Caco-2 (cell line): ENCODE measurements at regions not wholly inside any gene's neighbourhood (a gene's known extent, or its start where the extent isn't known, plus 50 kb on each side); places are given as distances from the start of the nearest gene placed in this dataset.

Experiments used
- BruUV-seq: library from RNA; stranded (reverse); fragments of 400-500 nt; replicated peaks from 2 replicates; lab custom pipeline; 2021; lab: Mats Ljungman, UMichigan
- CTCF ChIA-PET: fragments of 300-600 bp; sonication (Branson Sonifier 250); formaldehyde crosslinking; loops from one replicate; lab custom pipeline; 2022; ENCODE audit warnings: antibody characterized with exemption; lab: Charles Lee
- POLR2A ChIA-PET: fragments of 300-600 bp; sonication (Branson Sonifier 250); formaldehyde crosslinking; loops from one replicate; lab custom pipeline; 2022; ENCODE audit warnings: antibody characterized with exemption; lab: Charles Lee
- DNase-seq, 2 experiments: peaks; one replicate each; pipeline versions ENCODE4 v3.0.0 to v3.0.0-alpha.2; 2020 to 2022
- H3K27me3 ChIP-seq: replicated peaks from 2 replicates; pipeline ENCODE4 v1.6.0; 2011; ENCODE audit warnings: low read length; ENCODE audit not compliant: control insufficient read depth, insufficient read depth
- H3K36me3 ChIP-seq: 2 replicates; pipeline ENCODE4 v1.5.1; 2011; ENCODE audit warnings: low read length; ENCODE audit not compliant: control insufficient read depth, insufficient read depth
- H3K4me1 ChIP-seq: fragments of 250-450 bp; sonication (Bioruptor Pico); 2 replicates; pipeline ENCODE4 v1.5.1; 2020; ENCODE audit warnings: mild to moderate bottlenecking
- H3K4me3 ChIP-seq: 2 replicates; pipeline ENCODE4 v1.5.1; 2011; ENCODE audit warnings: low read depth, mild to moderate bottlenecking, control low read depth, low read length
- H3K9me3 ChIP-seq: fragments of 250-450 bp; sonication (Bioruptor Pico); 2 replicates; pipeline ENCODE4 v1.5.1; 2020; ENCODE audit warnings: mild to moderate bottlenecking, moderate library complexity
- H3K27ac Mint-ChIP-seq: one replicate; pipeline ENCODE4 v1.8.0; 2022; ENCODE audit warnings: mixed read lengths; ENCODE audit not compliant: unreplicated experiment
- H3K27me3 Mint-ChIP-seq: one replicate; pipeline ENCODE4 v1.8.0; 2022; ENCODE audit warnings: mixed read lengths; ENCODE audit not compliant: insufficient read depth, unreplicated experiment
- H3K36me3 Mint-ChIP-seq: one replicate; pipeline ENCODE4 v1.8.0; 2022; ENCODE audit warnings: mild to moderate bottlenecking, mixed read lengths; ENCODE audit not compliant: insufficient read depth, unreplicated experiment
- H3K4me1 Mint-ChIP-seq: one replicate; pipeline ENCODE4 v1.8.0; 2022; ENCODE audit warnings: low read depth, mixed read lengths; ENCODE audit not compliant: unreplicated experiment
- H3K4me3 Mint-ChIP-seq: one replicate; pipeline ENCODE4 v1.8.0; 2022; ENCODE audit warnings: mild to moderate bottlenecking, moderate library complexity, mixed read lengths; ENCODE audit not compliant: unreplicated experiment
- H3K9me3 Mint-ChIP-seq: one replicate; pipeline ENCODE4 v1.8.0; 2022; ENCODE audit warnings: mixed read lengths; ENCODE audit not compliant: unreplicated experiment
- intact Hi-C: fragments of 100-400 bp; cut with micrococcal nuclease; formaldehyde crosslinking; loops from one replicate; pipeline ENCODE4 v1.10.0; 2022; ENCODE audit not compliant: unreplicated experiment
- TF ChIP-seq, protein P1 (sequence below), 2 experiments: fragments of 200-600 bp in 1 of 2; IDR thresholded peaks; 1 replicate in 1 of 2; 2 replicates in 1 of 2; pipeline versions ENCODE4 v1.5.1 to v1.8.0; 2011 to 2022; ENCODE audit warnings: antibody characterized with exemption in 1 of 2, control low read depth in 1 of 2, inconsistent platforms in 1 of 2, low read depth in 1 of 2, low read length in 1 of 2, mild to moderate bottlenecking in 1 of 2, moderate library complexity in 1 of 2; ENCODE audit not compliant: insufficient read depth in 1 of 2, severe bottlenecking in 1 of 2, unreplicated experiment in 1 of 2

DNA sequence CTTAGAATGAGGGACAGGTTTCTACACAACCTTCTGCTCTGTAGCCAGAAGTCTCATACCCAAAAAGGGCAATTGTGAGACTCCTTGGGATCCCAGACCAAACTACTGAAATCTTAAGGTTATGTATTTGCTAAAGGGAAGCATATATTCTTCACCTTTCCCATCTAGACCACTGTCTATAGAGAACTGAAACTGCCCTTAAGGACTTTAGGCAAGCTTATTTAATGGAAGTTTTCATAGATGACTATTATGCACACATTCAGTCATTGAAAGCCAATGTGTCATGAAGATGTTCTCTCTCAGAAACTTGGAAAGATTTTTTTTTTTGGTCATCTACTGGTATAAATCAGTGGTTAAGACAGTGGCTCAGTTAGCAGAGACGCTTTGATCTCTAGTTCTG is 365.3 kb downstream of the MCTP2 start:
- BruUV-seq, result no TSS peak
- Mint-ChIP-seq H3K27me3 (peaks cover 6% of the 10 kb centered on the region), H3K27ac (no peak overlapping the region), H3K4me3 (no peak overlapping the region), H3K36me3 (no peaks in the 10 kb centered on the region), H3K9me3 (no peaks in the 10 kb centered on the region), H3K4me1 (no peaks in the 10 kb centered on the region)
- no peaks in the 10 kb centered on the region for H3K4me1 ChIP-seq
- intact Hi-C loops, result no loop called here
- ChIA-PET POLR2A (no interaction called here), CTCF (no interaction called here)
- TF ChIP-seq, protein P1, sequence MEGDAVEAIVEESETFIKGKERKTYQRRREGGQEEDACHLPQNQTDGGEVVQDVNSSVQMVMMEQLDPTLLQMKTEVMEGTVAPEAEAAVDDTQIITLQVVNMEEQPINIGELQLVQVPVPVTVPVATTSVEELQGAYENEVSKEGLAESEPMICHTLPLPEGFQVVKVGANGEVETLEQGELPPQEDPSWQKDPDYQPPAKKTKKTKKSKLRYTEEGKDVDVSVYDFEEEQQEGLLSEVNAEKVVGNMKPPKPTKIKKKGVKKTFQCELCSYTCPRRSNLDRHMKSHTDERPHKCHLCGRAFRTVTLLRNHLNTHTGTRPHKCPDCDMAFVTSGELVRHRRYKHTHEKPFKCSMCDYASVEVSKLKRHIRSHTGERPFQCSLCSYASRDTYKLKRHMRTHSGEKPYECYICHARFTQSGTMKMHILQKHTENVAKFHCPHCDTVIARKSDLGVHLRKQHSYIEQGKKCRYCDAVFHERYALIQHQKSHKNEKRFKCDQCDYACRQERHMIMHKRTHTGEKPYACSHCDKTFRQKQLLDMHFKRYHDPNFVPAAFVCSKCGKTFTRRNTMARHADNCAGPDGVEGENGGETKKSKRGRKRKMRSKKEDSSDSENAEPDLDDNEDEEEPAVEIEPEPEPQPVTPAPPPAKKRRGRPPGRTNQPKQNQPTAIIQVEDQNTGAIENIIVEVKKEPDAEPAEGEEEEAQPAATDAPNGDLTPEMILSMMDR (IDR thresholded peaks at IDR 0.05; ENCODE audit: insufficient read depth in 1 of 2, low read depth in 1 of 2, low read length in 1 of 2, severe bottlenecking in 1 of 2, unreplicated experiment in 1 of 2), result no peak
- no peak overlapping the region for H3K4me3 ChIP-seq
- H3K9me3 ChIP-seq, result no peaks in the 10 kb centered on the region
- H3K36me3 ChIP-seq, result no peaks in the 10 kb centered on the region
- no peaks in the 10 kb centered on the region for H3K27me3 ChIP-seq
- DNase-seq, result no peak

DNA sequence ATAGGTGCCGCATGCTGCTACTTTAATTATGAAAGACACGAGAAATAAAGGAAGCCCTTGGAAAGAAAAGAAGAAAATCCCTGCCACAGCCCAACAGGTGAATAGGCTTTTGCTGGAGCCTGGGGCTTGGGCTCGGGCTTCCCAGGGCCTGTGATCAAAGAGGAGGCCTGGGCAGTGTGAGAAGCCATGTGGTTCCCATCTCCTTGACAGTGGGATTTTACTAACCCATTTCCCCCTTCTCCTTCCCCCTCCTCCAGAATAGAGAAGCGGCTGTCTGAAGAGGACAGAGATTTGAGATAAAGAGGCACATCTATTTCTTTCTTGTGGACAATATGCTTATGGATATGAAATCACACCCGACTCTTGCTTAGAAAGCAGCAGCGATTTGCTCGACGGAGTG is 369.1 kb downstream of the MCTP2 start:
- Histone ChIP-seq H3K27me3 (no peaks in the 10 kb centered on the region), H3K4me1 (no peaks in the 10 kb centered on the region), H3K4me3 (no peak overlapping the region), H3K36me3 (no peaks in the 10 kb centered on the region), H3K9me3 (no peaks in the 10 kb centered on the region)
- ChIA-PET CTCF (no interaction called here), POLR2A (no interaction called here)
- Mint-ChIP-seq H3K27me3 (peaks cover 6% of the 10 kb centered on the region), H3K36me3 (no peaks in the 10 kb centered on the region), H3K27ac (no peak overlapping the region), H3K4me1 (no peaks in the 10 kb centered on the region), H3K9me3 (no peaks in the 10 kb centered on the region), H3K4me3 (no peak overlapping the region)
- intact Hi-C loops, result no loop called here
- TF ChIP-seq, protein P1 (IDR thresholded peaks at IDR 0.05; ENCODE audit: insufficient read depth in 1 of 2, low read depth in 1 of 2, low read length in 1 of 2, severe bottlenecking in 1 of 2, unreplicated experiment in 1 of 2), result no peak
- no TSS peak for BruUV-seq
- DNase-seq, result no peak

DNA sequence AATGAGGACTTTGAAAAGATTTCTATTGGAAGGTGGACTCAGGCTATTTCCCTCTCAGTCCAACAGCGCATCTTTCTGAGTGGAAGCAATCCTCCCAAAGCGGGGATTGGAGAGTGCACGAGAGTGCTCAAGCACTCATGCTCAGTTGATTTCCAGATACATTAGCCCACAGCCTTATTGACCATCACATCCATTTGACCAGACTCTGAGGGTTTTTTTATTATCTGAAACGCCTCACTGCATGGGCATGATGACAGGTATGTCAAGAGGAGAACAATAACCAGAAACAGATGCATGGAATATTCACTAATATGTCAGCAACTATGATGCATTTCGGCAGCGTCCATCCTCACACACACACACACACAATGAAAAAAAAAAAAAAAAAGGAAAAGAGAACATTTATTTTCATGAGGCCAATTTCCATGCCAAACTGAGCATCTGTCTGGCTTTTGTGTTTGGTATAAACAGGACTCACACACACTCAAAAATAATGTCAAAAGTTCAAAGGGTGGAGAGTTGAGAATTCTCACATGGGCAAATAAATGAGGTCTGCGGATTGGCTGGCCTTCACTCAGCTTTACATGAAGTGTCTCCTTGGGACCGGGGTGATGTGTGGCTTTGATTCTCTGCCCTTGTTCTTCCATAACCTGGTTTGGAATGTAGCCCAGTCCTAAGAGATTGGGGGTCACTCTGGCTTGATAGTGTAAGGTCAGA is 371.6 kb downstream of the MCTP2 start:
- ChIA-PET CTCF (no interaction called here), POLR2A (no interaction called here)
- TF ChIP-seq, protein P1 (IDR thresholded peaks at IDR 0.05; ENCODE audit: insufficient read depth in 1 of 2, low read depth in 1 of 2, low read length in 1 of 2, severe bottlenecking in 1 of 2, unreplicated experiment in 1 of 2), result no peak
- BruUV-seq, result no TSS peak
- no peak for DNase-seq
- Mint-ChIP-seq H3K4me1 (no peaks in the 10 kb centered on the region), H3K36me3 (no peaks in the 10 kb centered on the region), H3K9me3 (no peaks in the 10 kb centered on the region), H3K27me3 (peaks cover 9% of the 10 kb centered on the region), H3K4me3 (no peak overlapping the region), H3K27ac (no peak overlapping the region)
- no peaks in the 10 kb centered on the region for H3K4me1 ChIP-seq
- H3K4me3 ChIP-seq, result no peak overlapping the region
- no peaks in the 10 kb centered on the region for H3K27me3 ChIP-seq
- intact Hi-C loops, result no loop called here
- H3K9me3 ChIP-seq, result no peaks in the 10 kb centered on the region
- no peaks in the 10 kb centered on the region for H3K36me3 ChIP-seq
